Spleen (tissue), 7 donors: ENCODE measurements at regions not wholly inside any gene's neighbourhood (a gene's known extent, or its start where the extent isn't known, plus 50 kb on each side); places are given as distances from the start of the nearest gene placed in this dataset.

Experiments used
- POLR2A ChIP-seq, 3 donors: fragments of 450-650 bp; IDR thresholded peaks; one replicate each; pipeline ENCODE4 v1.5.1; 2017; ENCODE audit warnings: antibody characterized with exemption in 3 of 3, mild to moderate bottlenecking in 1 of 3
- POLR2AphosphoS5 ChIP-seq, 3 donors: sonication (generic); formaldehyde crosslinking; IDR thresholded peaks; one replicate each; pipeline ENCODE4 v1.5.1; 2017; ENCODE audit warnings: antibody characterized with exemption in 3 of 3
- TF ChIP-seq, protein P1 (sequence below), 11 experiments: fragments of 200-600 bp in 7 of 11; fragments of 450-650 bp in 4 of 11; sonication (generic) in 4 of 11; IDR thresholded peaks in 8 of 11; conservative IDR thresholded peaks in 3 of 11; 1 replicate in 7 of 11; 2 replicates in 4 of 11; pipeline versions ENCODE4 v1.4.0 to v1.8.0; 2016 to 2021; ENCODE audit warnings: antibody characterized with exemption in 11 of 11, inconsistent platforms in 4 of 11, mild to moderate bottlenecking in 1 of 11
- donor health status: DM: no; HTN: no; CAD: no; lungs with moderate emphysema.
- donor health status: DM: no; HTN: no; CAD: no.
- donor health status: DM: no; HTN: no; CAD: no.

DNA sequence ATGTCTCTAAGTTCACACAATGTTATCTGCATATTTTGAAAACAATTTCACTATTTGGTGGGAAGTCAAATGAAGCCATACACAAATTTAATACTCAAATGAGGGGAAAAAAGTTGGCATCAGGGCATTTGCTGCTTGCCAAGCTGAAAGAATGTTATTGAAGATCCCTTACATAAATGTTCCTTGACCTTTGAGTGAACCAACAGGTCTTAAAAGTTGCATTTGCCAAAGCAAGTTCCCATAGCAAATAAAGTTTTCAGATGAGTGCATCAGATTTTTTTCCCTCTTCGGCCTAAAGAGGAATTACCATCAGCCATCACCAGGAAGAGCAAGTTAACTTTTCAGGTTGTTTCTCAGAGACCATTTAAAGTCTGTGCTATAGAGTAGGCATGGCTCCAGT lies 115.9 kb downstream of the COX18 start:
- TF ChIP-seq POLR2A (IDR thresholded peaks at IDR 0.05) (no peak), POLR2AphosphoS5 (IDR thresholded peaks at IDR 0.05) (no peak)
- TF ChIP-seq, protein P1, sequence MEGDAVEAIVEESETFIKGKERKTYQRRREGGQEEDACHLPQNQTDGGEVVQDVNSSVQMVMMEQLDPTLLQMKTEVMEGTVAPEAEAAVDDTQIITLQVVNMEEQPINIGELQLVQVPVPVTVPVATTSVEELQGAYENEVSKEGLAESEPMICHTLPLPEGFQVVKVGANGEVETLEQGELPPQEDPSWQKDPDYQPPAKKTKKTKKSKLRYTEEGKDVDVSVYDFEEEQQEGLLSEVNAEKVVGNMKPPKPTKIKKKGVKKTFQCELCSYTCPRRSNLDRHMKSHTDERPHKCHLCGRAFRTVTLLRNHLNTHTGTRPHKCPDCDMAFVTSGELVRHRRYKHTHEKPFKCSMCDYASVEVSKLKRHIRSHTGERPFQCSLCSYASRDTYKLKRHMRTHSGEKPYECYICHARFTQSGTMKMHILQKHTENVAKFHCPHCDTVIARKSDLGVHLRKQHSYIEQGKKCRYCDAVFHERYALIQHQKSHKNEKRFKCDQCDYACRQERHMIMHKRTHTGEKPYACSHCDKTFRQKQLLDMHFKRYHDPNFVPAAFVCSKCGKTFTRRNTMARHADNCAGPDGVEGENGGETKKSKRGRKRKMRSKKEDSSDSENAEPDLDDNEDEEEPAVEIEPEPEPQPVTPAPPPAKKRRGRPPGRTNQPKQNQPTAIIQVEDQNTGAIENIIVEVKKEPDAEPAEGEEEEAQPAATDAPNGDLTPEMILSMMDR (IDR thresholded peaks at IDR 0.05 in 8 of 11, conservative IDR thresholded peaks at IDR 0.05 in 3 of 11), result no peak
